UCSD-AML1 (cell line): ENCODE measurements at regions not wholly inside any gene's neighbourhood (a gene's known extent, or its start where the extent isn't known, plus 50 kb on each side); places are given as distances from the start of the nearest gene placed in this dataset.
"Not testable (repeated sequence)": the region's sequence is repeated elsewhere in the genome, so short reads cannot be mapped to it uniquely, and the experiment has no call there.

ENCODE experiments used
- DNase-seq: peaks from one replicate; lab custom pipeline; 2025; ENCODE audit not compliant: unreplicated experiment; lab: John Stamatoyannopoulos, UW

- no peak for DNase-seq
Measured at GRCh38 chr3:66922058-66922457, 76.0 kb upstream of the KBTBD8 start.

- DNase-seq = no peak
Measured at GRCh38 chr3:66923969-66924368, 74.1 kb upstream of the KBTBD8 start.

GRCh38 chr3:66928252-66928651, 69.9 kb upstream of the KBTBD8 start:
- DNase-seq = no peak

DNA sequence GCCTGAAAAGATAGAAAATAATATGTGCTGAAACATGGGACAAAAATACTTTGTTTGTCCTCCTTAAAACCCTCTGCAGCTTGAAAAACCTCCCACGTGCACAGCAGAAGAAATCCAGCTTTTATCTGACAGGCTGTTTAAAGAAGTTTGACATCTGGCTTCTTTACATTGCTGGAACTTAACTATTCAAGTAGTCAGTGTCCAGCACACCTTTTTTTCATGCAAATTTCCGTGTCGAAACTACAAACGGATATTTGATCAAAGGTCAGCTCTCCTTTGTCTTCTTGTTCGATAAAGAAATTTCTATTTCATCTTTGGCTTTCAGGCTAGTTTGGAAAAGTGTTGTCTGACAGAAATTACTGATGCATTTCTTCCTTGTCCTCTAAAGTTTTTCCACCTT, 66.8 kb upstream of the KBTBD8 start:
- DNase-seq = no peak

DNA sequence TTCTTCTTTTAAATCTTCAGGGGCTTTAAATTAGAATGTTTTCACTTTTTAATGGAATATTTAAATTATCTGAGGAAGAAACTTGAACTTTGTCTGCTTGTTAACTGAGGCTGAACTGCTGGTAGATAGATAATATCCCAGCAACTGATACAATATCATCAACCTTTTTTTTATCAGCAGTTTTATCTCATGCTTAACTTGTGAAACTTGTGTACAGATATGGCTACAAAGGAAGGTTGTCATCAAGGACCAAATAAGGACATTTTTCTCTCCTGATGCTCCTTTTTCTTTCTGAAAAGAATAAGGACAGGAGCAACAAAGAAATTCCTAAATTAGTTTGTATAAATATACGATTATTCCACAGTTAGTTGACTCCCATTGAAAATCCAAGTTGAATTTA, 66.4 kb upstream of the KBTBD8 start:
- DNase-seq = no peak

DNA sequence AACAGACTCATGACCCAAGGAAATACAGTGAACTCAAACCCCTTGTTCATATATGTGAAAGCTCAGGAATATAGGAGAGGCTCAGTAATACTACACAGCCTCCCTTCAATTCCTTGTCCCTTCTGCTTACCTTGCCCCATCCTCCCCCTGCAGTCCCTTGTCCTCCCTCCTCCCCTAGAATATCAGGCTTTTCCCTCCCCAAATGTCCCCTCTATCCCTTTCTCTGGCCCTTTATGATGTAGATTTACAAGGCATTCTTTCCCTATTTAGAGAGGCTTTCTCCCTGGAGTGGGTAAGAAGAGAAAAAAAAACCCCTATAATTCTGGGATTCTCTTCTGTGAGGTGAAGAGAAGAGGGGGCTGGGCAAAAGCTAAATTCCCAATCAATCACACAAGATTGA, 64.9 kb upstream of the KBTBD8 start:
- no peak for DNase-seq

DNA sequence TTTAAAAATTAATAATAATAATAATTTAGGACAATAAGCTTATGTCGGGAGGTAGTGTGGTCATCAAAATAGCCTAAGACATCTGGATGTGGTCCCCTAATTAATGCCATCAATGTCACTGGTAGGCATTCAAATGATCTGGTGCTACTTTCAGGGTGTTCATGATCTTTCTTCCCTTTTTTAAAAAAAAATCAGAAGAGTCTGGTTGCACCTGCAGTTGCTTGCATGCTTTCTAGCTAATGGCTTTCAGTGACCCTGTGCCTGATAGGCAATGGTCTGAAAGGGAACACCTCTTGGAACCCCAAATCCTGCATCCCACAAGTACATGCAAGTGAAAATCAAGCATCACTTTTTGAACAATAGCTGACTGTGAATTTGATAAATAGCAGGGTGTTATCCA, 64.1 kb upstream of the KBTBD8 start:
- DNase-seq = no peak

GRCh38 chr3:66934725-66935124, 63.4 kb upstream of the KBTBD8 start:
- no peak for DNase-seq

- DNase-seq = not testable (repeated sequence)
Measured at GRCh38 chr3:66937041-66937440, 61.1 kb upstream of the KBTBD8 start.

DNA sequence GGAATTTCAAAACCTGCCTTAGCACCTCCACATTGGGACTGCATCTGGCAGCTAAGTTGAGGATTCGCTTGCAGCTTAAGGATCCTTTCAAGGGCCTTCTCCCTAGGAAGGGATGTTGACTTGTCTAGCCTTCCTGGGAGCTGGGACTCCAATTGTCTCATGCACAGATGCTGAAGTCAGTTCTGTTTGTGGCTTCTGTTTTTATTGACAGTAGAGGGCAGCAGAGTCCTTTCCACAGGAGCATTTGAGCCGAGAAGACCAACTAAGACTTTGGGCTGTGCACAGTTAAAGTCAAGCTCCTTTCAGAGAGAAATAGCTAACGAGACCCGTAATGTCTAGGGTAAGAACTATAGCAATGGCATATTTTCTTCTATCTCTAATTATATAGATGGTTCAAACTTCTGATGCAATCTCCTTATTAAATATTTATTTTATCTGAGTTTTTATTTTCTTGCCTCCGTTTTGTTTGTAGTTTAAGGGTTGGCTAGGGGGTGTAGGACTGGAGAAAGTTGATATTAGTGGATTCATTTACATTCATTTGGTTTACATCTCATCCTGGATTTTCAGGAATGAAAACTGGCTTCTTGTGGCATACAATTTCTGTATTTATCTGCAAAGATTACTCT, 59.7 kb upstream of the KBTBD8 start:
- DNase-seq = peak; percentile 13

GRCh38 chr3:66948041-66948440, 50.1 kb upstream of the KBTBD8 start:
- no peak for DNase-seq
